GM21447 (cell line): ENCODE measurements at regions not wholly inside any gene's neighbourhood (a gene's known extent, or its start where the extent isn't known, plus 50 kb on each side); places are given as distances from the start of the nearest gene placed in this dataset.
A peak's percentile ranks its signal among the peaks of the same experiment; 100 is the strongest.

Source experiments
- ATAC-seq: cut with Tn5 transposase; IDR thresholded peaks from one replicate; pipeline ENCODE4 v1.9.1; 2021; ENCODE audit not compliant: unreplicated experiment

GRCh38 chr12:40172879-40173278 lies 51.9 kb upstream of the LRRK2 start:
- no peak for ATAC-seq

- no peak for ATAC-seq
Observed at GRCh38 chr12:40171501-40171900, 53.3 kb upstream of the LRRK2 start.

- no peak for ATAC-seq
Observed at GRCh38 chr12:40171066-40171465, 53.7 kb upstream of the LRRK2 start.

- no peak for ATAC-seq
Observed at GRCh38 chr12:40170593-40170992, 54.2 kb upstream of the LRRK2 start.

GRCh38 chr12:40168868-40169267 lies 55.9 kb upstream of the LRRK2 start:
- ATAC-seq: peak; percentile 96

- ATAC-seq: peak; percentile 19
Observed at GRCh38 chr12:40168419-40168818, 56.4 kb upstream of the LRRK2 start.

GRCh38 chr12:40168001-40168400 lies 56.8 kb upstream of the LRRK2 start:
- peak; percentile 43 for ATAC-seq

- no peak for ATAC-seq
Observed at GRCh38 chr12:40165179-40165578, 59.3 kb upstream of the SLC2A13 start.

- ATAC-seq: no peak
Observed at GRCh38 chr12:40164034-40164433, 58.2 kb upstream of the SLC2A13 start.

GRCh38 chr12:40162033-40162432 lies 56.2 kb upstream of the SLC2A13 start:
- no peak for ATAC-seq

GRCh38 chr12:40158592-40159111 lies 52.8 kb upstream of the SLC2A13 start:
- ATAC-seq: peak; percentile 60

GRCh38 chr12:40157336-40157735 lies 51.5 kb upstream of the SLC2A13 start:
- ATAC-seq: no peak

GRCh38 chr12:40156021-40156764 lies 50.3 kb upstream of the SLC2A13 start:
- no peak for ATAC-seq
